DMS53 treated with DMSO at 0.1 percent for 48 hours (cell line): ENCODE measurements at regions not wholly inside any gene's neighbourhood (a gene's known extent, or its start where the extent isn't known, plus 50 kb on each side); places are given as distances from the start of the nearest gene placed in this dataset.
A peak's percentile ranks its signal among the peaks of the same experiment; 100 is the strongest.
"Not testable (repeated sequence)": the region's sequence is repeated elsewhere in the genome, so short reads cannot be mapped to it uniquely, and the experiment has no call there.

Experiments used
- DNase-seq: peaks from one replicate; lab custom pipeline; 2025; ENCODE audit not compliant: unreplicated experiment; lab: John Stamatoyannopoulos, UW

DNA sequence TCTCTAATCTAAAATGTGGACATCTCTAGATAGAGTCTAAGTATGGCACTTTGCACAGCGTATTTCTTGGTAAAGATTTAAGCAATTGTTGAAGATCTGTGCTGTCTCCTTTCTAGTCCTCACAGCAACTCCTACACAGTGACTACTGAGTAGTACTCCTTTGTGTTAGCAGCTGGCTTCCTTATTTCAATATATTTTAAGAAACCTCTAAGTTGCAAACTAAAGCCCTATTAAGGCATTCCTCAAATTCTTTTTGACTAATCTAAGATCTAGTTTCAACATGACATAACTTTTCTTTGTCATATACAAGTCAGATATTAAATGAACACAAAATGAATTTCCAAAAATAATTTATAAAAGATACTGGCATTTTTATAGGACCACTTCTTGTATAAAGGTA lies 121.8 kb upstream of the DNAJC10 start:
- DNase-seq: no peak

DNA sequence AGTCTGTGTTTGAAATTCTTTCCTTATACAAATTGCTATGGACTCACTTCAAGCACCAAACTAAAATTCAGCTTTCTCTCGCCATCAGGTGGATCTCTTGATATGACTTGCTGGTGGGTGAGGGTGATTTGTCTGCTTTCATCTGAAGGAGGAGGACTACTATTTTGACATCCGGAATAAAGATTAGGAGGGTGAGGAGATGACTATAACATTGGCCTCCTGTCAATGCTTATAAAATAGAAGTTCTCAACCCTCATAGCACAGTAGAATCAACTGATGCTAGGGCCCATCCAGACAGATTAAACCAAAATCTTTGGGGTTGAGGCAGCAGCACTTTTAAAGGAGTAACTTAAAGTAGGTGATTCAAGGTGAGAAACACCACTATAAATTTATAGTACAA lies 120.4 kb upstream of the DNAJC10 start:
- DNase-seq: no peak

DNA sequence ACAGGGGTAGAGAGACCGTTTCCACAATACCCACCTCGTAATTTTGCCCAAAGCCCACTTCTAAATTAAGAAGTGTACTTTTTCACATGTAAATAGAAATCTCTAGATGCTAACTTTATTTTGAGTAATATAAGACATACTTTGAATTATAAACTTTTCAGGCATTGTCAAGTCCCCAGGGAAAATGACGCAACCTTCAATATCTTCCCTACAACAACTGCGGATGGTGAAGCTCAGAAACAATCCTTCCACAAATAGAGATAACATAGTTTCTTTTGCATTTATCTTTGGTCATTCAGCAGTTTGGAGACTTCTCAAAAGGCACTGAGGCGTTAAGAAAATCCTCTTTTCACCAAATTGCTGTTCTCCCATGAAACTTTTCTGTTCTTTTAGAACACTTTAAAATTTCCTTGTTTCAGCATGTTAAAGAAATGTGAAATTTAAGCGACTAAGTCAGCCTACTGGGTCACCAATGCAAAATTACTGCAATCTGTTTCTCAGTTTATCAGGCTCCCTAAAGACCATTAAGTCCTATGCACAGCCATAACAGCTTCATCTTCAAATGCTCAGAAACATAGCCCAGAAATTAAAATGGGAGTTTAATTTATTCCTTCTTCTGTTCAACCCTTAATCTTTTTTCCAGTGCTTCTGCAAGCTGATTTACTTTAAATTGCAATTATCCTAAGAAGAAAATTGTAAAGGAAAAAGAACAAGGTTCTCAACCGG lies 118.3 kb upstream of the DNAJC10 start:
- no peak for DNase-seq

DNA sequence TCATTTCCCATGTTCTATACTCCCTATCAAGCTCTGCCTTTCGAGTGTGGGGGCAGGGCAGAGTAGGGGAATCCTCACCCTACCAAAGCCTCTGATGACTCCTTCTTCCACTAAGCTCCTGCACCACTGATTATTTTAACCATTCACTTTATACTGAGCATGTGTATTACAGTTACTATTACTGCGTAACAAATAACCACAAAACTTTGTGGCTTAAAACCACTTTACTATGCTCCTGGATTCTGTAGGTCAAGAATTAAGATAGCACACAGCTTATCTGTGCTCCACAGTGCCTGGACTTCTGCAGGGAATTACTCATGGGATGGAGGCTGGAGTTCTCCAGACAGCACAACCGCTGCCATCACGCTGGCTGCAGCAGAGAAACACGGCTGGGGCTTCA lies 117.4 kb upstream of the DNAJC10 start:
- no peak for DNase-seq

DNA sequence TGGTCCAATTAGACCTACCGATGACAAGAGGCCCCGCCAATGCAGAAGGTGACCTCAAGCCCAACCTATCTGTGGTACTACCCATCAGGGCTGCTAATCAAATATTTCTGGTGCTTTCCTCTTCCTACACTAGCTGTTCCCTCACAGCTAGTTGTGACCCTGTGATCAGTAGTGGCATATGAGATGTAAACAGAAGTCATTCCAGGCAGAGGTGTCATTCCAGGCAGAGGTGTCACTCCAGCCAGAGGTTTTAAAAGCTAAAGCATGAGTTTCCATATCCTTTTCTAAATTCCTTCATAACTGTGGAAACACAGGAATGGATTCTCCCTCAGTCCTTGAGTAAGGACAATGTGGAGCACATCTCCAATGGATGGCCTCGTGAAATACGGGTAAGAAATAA lies 110.9 kb upstream of the DNAJC10 start:
- DNase-seq: no peak

DNA sequence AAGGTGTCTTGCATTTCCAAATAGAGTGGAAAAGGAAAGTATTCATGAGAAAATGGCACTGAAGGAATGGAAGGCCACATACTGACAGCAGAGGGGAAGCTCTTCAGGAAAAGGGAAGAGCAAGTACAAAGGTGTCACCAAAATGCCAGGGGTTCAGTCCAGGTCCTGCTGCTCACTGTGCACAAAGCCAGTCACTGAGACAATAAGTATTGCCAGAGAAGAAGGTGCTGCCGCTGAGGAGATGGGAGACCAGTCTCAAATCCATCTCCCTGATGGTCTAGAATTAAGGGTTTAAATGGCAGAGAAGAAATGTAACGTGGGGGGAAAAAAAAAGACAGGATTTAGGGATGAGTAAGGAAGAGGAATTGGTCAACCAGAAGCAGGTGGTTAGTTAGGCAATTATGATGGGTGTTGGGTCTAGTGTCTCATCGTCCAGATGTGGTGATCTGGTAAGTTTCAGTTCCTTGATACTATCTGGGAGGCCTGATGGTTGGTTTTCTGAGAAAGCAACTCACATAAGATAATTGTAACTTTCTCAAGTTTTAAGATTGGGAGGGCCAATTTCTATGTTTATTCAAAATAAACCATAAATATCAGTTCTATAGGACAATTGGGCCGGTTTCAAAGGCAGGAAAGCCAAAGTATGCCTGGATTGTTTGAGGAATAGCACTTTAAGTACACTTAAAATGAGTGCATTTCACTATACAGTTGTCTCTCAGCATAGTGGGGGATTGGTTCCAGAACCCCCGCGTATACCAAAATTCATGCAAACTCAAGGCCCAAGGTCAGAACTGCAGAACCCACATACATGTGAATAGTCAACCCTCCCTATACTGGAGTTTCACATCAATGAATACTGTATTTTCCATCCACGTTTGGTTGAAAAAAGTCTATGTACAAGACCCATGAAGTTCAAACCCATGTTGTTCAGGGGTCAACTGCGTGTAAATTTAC lies 109.1 kb upstream of the DNAJC10 start:
- DNase-seq: no peak

DNA sequence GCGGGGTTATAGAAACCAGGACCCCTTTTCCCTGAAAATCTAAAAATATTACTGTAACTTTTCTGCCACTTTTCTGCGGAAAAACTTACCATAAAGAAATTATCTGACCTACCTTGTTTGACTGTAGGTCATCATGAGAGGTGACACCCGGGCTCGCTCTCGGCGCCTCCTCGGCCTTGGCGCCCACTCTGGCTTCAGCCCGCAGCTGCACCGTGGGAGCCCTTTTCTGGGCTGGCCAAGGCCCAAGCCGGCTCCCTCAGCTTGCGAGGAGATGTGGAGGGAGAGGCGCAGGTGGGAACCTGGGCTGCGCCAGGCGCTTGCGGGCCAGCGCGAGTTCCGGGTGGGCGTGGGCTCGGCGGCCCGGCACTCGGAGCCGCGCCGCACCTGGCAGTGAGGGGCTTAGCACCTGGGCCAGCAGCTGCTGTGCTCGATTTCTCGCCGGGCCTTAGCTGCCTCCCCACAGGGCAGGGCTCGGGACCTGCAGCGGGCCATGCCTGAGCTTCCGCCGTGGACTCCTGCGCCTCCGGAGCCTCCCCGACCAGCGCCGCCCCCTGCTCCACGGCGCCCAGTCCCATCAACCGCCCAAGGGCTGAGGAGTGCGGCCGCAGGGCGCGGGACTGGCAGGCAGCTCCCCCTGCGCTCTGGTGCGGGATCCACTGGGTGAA lies 107.7 kb upstream of the DNAJC10 start:
- DNase-seq: no peak

DNA sequence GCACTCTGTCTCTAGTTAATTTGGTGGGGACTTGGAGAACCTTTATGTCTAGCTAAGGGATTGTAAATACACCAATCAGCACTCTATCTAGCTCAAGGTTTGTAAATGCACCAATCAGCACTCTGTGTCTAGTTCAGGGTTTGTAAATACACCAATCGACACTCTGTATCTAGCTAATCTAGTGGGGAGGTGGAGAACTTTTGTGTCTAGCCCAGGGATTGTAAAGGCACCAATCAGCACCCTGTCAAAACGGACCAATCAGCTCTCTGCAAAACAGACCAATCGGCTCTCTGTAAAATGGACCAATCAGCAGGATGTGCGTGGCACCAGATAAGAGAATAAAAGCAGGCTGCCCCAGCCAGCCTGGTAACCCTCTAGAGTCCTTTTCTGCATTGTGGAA lies 107.1 kb upstream of the DNAJC10 start:
- not testable (repeated sequence) for DNase-seq

DNA sequence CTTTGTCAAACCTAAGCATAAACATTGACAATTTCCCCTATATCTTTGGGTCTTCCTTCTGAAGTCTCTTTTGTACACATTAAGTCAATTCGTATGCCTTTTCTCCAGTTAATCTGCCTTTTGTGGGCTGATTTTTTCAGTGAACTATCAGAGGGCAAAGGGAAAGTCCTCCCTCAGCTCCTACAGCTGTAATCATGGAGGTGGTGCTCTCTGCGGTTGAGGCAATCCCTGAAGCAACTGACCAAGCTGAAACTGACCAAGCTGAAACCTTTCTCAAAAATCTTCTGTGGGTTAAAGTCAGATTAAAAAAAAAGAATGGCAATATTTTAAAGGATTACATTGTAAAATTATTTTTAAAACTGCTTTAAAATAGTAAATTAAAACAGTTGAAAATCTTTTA lies 105.8 kb upstream of the DNAJC10 start:
- DNase-seq: no peak

DNA sequence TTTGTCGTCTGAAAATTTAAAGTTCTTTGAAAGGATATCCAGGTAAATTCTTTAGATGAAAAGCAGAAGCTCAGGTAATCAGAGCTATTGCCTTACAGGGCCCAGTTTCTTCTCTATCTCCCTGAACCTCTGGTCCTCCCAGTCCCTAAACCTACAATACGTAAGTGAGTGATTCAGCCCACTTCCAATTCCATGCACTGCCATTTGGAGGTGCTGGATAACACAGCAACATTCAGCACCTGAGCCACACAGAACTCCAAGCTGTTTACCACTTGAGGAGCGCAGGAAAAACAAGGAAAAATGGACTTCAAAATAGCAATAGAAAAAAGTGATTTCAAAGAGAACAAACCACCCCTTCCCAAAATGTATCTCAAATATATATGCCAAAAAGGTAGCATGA lies 105.0 kb upstream of the DNAJC10 start:
- no peak for DNase-seq

DNA sequence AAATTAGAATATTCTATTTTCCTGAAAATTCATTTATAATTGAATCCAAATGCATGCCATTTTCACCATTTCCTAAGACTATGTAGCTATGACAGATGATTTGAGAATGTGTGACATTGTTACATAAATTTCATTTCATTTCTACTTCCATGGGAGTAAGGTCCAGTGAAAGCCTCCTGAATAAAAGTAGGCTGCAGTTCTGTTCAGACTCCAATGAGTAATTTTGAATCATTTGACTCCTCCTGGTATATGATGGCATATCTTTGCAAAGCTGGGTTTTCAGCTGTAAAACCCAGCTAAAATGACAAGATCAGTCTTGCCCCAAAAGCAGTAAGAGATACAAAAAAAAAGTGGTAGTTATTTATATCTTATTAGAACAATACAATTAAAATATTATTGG lies 101.0 kb upstream of the DNAJC10 start:
- DNase-seq: no peak

DNA sequence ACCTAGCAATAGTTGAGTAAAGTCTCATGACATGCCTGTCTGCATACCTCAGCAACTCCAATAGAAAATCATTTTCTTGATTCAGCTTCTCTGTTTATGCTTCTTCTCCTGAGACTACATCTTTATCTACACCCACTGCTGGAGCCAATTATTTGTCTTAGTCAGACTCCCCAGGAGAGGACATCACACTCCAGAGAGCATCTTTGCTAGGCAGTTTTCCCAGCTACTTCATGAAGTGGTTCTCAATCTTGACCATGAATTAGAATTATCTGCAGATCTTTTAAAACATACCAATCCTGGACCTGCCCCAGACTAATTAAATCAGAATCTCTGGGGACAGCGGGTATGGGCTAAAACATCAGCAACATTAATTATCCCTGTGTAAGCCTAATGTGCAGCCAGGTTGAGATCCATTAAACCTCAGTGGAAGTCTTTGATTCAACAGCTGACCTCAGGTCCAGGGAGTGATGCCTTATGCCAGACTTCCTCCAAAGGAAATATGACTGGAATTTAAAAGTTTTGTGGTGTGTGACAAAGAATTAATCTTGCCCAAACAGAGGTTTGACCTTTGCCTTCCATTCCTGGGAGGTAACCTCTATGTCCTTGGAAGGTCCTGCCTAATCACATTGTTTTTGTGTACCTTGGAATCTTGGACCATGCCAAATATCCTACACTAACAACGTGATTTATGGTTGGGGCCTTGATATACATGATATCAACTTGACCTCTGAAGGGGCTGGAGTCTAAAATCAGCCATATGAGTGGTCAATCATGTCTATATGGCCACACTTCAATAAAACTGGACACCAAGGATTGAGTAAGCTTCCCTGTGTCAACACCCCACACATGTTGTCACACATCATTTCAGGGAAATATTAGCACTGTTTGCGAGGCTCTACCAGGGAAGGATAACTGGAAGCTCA lies 99.3 kb upstream of the DNAJC10 start:
- DNase-seq: no peak

DNA sequence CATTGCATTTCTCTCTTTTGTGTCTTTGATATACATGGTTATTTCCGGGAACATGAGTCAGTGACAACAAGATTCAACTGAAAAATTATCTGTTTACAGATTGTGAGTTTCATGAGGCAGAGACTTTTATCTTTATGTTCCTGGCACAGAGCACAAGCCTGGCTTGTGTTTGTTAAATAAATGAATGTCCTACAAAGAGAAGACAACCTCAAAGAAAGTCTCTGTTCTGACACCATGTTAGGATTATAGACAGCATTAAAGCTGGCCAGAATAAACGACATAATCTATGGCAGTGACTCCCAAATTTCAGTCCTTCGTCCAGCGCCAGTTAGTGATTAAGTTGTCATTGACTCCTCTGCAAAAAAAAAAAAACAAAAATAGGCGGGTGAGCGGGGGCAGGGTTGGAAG lies 97.4 kb upstream of the DNAJC10 start:
- peak; percentile 62 for DNase-seq

DNA sequence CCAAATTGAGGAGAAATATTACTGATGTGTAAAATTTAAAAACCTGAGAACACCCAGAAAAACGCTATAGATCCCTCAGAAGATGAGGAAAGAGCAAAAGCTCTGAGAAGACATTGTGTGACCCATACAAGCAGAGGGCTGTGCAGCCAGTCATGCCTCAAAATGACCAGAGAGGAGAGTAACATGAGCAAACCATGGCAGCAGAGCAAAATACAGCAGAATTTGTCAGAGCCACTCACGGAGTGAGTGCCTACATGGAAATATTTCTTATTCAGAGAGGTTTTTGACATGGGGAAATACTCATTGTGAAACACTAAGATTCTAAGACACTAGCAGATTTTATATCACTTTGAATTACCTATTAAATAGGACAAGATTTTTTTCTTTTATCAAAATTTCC lies 96.8 kb upstream of the DNAJC10 start:
- no peak for DNase-seq

DNA sequence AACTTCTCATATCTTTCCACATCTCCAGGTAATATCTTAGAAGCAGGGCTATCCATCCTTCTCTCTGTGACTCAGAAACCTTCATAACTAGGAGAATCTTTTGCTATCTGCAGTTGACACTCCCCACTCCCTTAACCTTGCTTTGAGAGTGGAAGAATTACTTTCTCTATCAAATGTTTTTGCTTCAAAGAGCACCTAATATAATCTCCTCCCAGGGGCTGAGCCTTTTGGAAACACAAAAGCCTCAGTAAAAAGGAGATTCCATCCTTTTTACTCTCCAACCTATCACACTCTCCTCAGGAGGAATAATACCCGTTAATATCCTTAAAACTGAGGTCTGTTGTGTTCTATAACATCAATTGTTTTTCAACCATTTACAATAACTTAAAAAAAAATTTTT lies 94.9 kb upstream of the DNAJC10 start:
- DNase-seq: no peak

DNA sequence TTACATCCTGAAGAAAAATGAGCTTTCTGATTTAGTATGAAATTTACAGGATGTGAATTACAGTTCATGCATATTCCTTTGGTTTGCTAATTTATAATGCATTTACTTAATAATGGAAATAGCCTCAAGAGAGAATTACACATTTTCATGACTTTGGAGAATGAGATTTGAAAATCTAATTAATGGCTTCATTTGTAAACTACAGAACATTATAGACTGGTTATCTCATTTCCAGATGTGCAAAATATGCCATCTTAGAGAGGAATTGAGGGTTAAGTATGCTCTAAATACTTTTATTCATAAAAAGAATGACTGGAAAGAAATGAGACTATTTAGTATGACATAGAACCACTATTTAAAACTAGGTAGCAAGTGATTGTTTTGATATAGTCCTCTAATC lies 94.2 kb upstream of the DNAJC10 start:
- DNase-seq: no peak

DNA sequence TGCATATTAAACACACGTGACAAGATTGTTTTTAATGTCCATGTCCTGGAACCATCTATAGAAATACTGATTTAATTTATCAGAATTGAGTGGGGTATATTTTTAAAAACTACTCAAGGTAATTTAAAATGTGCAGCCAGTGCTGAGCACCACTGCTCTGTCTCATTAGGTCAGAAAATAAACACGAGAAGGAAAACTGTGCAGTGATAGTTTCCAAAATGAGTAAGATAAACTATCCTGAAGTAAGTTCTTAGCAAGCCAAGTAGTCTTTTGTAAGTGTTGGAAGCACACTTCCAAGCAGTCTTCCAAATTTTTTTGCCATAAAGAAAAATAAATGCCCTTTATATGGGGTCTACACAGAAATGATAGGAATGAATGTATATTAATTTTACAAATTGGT lies 93.8 kb upstream of the DNAJC10 start:
- DNase-seq: no peak

DNA sequence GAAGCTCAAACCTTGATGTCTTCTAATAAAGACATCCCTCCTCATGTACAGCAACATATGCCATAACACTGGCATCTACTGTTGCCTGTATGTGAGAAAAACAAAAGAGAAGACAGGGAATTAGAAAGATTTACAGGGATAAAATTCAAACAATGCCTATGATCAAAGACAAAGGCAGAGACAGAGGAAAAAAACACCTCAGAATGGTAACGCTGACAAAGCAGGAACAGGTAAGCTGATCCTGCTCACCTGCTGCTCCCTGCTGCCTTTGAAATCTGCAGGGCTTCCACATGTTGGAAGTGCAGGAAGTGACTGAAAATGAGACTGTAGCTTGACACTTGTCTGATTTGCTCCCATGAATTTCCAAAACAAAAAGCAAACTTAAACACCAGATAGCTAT lies 90.2 kb upstream of the DNAJC10 start:
- peak; percentile 98 for DNase-seq

DNA sequence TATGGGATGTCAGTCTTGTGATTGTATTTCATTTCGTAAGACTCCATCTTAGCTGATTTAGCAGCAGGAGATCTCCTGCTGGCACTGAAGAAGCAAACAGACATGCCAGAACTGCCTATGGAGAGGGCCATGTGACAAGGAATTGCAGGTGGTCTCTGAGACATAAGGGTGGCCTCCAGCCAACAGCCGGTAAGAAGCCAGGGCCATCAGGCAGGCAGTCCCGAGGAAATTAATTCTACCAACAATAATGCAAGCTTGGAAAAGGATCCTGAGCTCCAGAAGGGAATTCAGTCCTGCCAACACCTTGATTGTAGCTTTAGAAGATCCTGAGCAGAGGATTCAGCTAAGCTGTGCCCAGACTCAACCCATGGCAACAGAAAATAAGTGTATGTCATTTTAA lies 87.1 kb upstream of the DNAJC10 start:
- DNase-seq: no peak

DNA sequence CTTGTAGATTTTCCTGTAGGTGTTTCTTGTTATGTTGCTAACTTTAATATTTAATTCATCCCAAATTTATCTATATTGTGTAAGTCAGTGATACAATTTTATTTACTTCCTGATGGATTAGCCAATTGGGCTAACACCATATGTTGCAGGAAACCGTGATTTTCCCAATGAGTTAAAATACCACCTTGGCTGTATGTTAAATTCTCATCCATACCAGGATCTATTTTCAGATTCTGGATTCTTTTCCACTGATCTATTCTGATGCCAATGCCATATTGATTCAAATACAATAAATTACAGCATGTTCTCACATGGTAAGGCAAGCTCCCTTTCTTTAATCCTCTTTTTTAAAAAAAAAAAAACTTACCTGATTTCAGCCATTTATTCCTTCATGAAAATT lies 85.8 kb upstream of the DNAJC10 start:
- DNase-seq: no peak

DNA sequence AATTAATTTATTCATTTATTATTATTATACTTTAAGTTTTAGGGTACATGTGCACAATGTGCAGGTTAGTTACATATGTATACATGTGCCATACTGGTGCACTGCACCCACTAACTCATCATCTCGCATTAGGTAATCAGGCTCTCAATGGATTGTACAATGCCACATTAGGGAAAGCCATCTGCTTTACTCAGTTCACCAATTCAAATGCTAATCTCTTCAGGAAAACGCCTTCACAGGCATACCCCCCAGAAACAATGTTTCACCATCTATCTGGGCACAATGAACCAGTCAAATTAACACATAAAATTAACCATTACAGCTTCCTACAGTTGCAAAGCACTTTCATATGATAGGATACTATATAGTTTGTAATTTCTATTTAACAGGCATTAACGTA lies 84.8 kb upstream of the DNAJC10 start:
- no peak for DNase-seq
